Right ventricle myocardium inferior (tissue), 1 donor: ENCODE measurements at regions not wholly inside any gene's neighbourhood (a gene's known extent, or its start where the extent isn't known, plus 50 kb on each side); places are given as distances from the start of the nearest gene placed in this dataset.

ENCODE experiments used
- ATAC-seq: fragments of 200-7000 bp; cut with Tn5 transposase; one replicate; pipeline ENCODE4 v1.9.1; 2020; ENCODE audit warnings: mild to moderate bottlenecking, moderate library complexity
- DNase-seq: peaks from one replicate; pipeline ENCODE4 v3.0.0; 2021; ENCODE audit errors: missing footprints
- intact Hi-C: fragments of 100-400 bp; cut with DNase I; formaldehyde crosslinking; loops from one replicate; pipeline ENCODE4 v1.11.0; 2022
- donor health status: DM: no; HTN: yes; CAD: no; lungs with severe emphysema.

GRCh38 chr9:78806492-78807160 lies 509.7 kb downstream of the PSAT1 start:
- DNase-seq (no peak), ATAC-seq (no peak)
- intact Hi-C loops: no loop called here

GRCh38 chr9:78807286-78807685 lies 510.4 kb downstream of the PSAT1 start:
- intact Hi-C loops: no loop called here
- ATAC-seq (no peak), DNase-seq (no peak)

- DNase-seq (no peak), ATAC-seq (no peak)
- intact Hi-C loops: no loop called here
These were observed 511.1 kb downstream of the PSAT1 start for GRCh38 chr9:78808048-78808447.

GRCh38 chr9:78811622-78812276 lies 514.8 kb downstream of the PSAT1 start:
- DNase-seq (no peak), ATAC-seq (no peak)
- intact Hi-C loops: no loop called here

- no peak for ATAC-seq
These were observed 515.7 kb downstream of the PSAT1 start for GRCh38 chr9:78812665-78813064.

GRCh38 chr9:78813602-78814180 lies 516.8 kb downstream of the PSAT1 start:
- ATAC-seq (no peak), DNase-seq (no peak)
- intact Hi-C loops: no loop called here

More at GRCh38 chr9:78812665-78813064, 515.7 kb downstream of the PSAT1 start:
- DNase-seq: no peak
- intact Hi-C loops: no loop called here

GRCh38 chr9:78821126-78821822 lies 524.3 kb downstream of the PSAT1 start:
- ATAC-seq (no peak), DNase-seq (no peak)
- intact Hi-C loops: no loop called here

GRCh38 chr9:78826527-78826926 lies 529.6 kb downstream of the PSAT1 start:
- no peak for ATAC-seq
- DNase-seq: no peak
- intact Hi-C loops: no loop called here

GRCh38 chr9:78828521-78828920 lies 531.6 kb downstream of the PSAT1 start:
- ATAC-seq: no peak
- no peak for DNase-seq
- intact Hi-C loops: no loop called here

GRCh38 chr9:78830301-78830700 lies 533.4 kb downstream of the PSAT1 start:
- DNase-seq: no peak
- ATAC-seq: no peak

GRCh38 chr9:78831726-78832125 lies 534.8 kb downstream of the PSAT1 start:
- intact Hi-C loops: no loop called here
- ATAC-seq (no peak), DNase-seq (no peak)

More at GRCh38 chr9:78830301-78830700, 533.4 kb downstream of the PSAT1 start:
- intact Hi-C loops: no loop called here

- DNase-seq (no peak), ATAC-seq (no peak)
- intact Hi-C loops: no loop called here
These were observed 539.1 kb downstream of the PSAT1 start for GRCh38 chr9:78835928-78836450.

GRCh38 chr9:78839252-78839651 lies 542.3 kb downstream of the PSAT1 start:
- intact Hi-C loops: no loop called here
- ATAC-seq: no peak
- no peak for DNase-seq

GRCh38 chr9:78848061-78848460 lies 551.1 kb downstream of the PSAT1 start:
- ATAC-seq (no peak), DNase-seq (no peak)
- intact Hi-C loops: no loop called here

GRCh38 chr9:78856144-78856543 lies 559.2 kb downstream of the PSAT1 start:
- DNase-seq: no peak

GRCh38 chr9:78856781-78857180 lies 559.9 kb downstream of the PSAT1 start:
- DNase-seq (no peak), ATAC-seq (no peak)
- intact Hi-C loops: no loop called here

More at GRCh38 chr9:78856144-78856543, 559.2 kb downstream of the PSAT1 start:
- intact Hi-C loops: no loop called here
- ATAC-seq: no peak

GRCh38 chr9:78857373-78858225 lies 560.7 kb downstream of the PSAT1 start:
- no peak for DNase-seq
- intact Hi-C loops: no loop called here
- ATAC-seq: no peak

GRCh38 chr9:78858266-78858665 lies 561.3 kb downstream of the PSAT1 start:
- intact Hi-C loops: no loop called here
- no peak for DNase-seq
- ATAC-seq: no peak
